HG02763 (cell line): ENCODE measurements at regions not wholly inside any gene's neighbourhood (a gene's known extent, or its start where the extent isn't known, plus 50 kb on each side); places are given as distances from the start of the nearest gene placed in this dataset.
"Not testable (repeated sequence)": the region's sequence is repeated elsewhere in the genome, so short reads cannot be mapped to it uniquely, and the experiment has no call there.

Experiments
- ATAC-seq: cut with Tn5 transposase; IDR thresholded peaks from one replicate; pipeline ENCODE4 v1.9.1; 2021; ENCODE audit warnings: mild to moderate bottlenecking, moderate library complexity; ENCODE audit not compliant: unreplicated experiment

DNA sequence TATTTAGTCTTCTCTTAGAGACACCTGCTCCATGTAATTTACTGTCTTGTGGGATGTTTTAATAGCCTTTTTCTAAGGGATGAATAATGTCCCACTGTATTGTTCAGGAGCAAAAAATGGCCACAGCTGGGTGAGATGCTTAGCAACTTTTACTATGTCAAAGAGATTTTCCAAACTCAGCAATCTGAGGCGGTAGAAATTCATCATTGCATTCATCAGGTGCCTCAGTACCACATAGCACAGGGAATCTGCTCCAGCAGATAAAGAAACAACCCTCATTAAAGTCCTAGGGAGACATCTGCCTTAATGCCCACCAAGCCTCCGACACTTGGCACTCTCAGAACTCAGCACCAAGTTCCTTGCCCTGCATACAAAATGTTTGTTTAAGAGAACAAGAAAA, 266.9 kb downstream of the SIPA1L2 start:
- ATAC-seq, result no peak

DNA sequence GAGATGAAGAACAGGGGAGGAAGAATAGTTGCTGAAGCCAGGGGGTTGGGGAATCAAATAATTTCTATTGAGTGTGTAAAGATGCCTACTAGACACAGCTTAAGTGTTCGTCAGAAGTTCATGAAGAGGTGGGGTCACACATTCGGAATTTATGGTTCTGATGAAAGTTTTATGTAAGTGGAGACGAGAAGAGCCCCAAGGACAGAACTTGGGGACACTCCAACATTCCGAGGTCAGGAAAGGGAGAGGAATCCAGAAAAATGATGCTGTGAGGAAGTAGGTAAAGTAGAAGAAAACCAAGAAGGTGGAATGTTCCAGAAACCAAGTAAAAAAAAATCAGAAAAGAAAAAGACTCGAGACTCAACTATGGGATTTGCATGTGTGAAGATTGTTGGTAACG, 272.5 kb downstream of the SIPA1L2 start:
- no peak for ATAC-seq

DNA sequence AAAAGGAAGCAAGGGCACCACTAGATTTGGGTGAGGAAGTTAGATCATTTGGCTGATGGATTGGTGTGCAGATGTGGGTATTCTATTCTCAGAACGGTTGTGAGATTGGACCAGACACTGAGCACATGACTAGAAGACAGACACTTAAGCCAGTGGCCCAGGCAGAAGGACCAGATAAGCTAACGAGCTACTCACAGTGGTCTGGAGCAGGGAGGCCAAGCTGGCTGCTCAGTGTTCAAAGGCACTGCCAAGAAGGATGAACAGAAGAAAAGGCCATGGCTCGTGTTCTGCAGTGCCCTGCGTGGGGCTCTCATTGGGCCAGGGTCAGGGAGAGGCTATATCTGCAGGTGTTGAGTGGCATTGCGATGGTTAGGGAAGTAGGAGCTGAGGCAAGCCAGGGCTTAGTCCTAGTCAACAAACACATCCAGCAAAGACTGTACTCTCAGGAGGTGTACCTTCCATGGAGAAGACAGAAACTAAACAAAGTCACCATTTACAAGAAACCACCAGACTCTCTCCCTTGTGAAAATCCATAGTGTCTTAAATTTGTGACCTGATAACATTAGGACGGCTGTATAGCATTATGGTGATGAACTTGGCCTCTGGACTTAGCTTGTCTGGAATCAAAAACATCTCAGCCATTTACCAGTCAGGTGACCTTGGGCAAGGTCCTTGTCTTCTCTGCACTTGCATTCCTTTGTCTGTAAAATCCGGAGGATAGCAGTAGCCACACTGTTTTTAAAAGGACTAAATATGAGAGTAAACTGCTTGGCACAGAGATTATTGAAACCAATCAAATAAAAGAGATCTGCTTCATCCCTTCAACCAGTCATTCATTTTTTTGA, 274.5 kb downstream of the SIPA1L2 start:
- ATAC-seq, result no peak

- no peak for ATAC-seq
Measured at GRCh38 chr1:232353001-232353400, 276.9 kb downstream of the SIPA1L2 start.

- no peak for ATAC-seq
Measured at GRCh38 chr1:232352366-232352765, 277.6 kb downstream of the SIPA1L2 start.

DNA sequence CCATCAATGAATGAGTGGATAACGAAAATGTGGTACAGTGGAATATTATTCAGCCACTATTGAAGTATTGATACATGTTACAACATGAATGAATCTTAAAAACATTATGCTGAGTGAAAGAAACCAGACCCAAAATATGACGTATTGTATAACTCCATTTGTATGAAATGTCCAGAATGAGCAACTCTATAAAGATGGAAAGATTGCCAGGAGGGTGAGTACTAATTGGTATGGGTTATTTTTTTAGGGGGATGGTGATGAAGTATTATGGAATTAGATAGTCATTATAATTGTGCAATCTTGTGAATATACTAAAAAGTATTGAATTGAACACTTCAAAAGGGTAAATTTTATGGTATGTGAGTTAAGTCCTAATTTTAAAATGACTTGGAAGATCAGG, 278.6 kb downstream of the SIPA1L2 start:
- ATAC-seq, result no peak

DNA sequence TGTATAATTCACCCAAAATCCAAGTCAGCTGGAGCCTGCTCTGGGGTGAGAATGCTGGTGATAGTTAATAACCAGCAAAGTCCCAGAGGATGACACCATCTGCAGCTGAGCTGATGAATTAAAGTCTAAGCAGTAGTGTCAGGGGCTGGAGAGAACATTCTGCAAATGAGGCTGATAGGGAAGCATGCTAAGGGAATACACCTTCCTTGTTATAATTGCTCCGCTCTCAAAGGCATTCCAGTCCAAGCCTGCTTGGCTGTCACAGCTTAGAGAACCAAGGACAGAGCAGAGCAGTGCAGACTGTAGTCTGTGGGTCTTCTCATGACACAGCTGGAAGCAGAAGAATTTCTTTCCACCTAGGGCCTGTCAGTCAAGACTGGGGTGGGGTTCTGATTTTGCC, 283.1 kb downstream of the SIPA1L2 start:
- no peak for ATAC-seq

GRCh38 chr1:232344791-232345399, 285.0 kb downstream of the SIPA1L2 start:
- no peak for ATAC-seq

- ATAC-seq, result not testable (repeated sequence)
Measured at GRCh38 chr1:232344186-232344585, 285.7 kb downstream of the SIPA1L2 start.

DNA sequence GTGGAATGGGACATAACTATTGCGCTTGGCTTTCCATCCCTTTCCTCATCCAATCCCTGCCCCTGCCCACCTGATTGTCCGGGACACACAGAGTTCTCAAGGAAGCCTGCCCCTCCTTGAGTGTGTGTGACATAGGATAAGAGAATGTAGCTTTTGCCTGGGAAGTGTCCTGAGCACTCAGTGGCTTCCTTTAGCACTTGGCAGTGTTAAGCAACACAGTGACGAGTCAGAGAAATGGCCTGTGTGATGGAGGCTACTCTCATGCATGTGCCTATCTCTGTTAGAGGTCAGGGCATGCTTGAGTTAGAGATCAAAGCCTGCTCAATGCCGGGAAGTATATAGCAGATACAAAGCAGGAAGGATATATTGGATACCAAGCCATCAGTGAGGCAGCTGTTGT, 289.5 kb downstream of the SIPA1L2 start:
- no peak for ATAC-seq

- no peak for ATAC-seq
Measured at GRCh38 chr1:232339073-232339472, 290.9 kb downstream of the SIPA1L2 start.

DNA sequence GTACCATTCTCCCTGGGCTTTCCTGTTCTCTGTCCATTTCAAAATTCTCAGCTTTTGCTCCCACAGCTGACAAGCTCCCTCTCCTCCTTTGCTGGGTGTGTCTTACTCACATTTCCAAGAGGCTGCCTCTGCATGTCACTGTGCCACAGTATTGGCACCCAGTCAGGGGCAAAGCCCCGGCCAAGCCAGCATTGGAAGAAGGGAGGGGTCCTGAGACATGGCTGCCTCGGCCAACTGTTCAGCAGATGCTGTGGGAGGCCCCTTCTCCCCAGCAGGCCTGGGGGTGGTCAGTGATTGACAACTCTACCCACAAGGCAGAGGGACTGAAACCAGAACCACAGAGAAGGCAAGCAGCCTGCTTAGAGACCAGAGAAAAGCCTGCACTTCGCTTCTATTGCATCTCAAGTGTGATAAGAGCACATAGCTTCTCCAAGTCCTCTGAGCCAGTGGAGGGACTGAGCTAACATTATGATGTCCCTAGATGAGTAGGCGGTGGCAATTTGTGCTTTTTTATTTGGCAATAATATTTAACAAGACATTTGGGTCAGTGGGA, 294.1 kb downstream of the SIPA1L2 start:
- ATAC-seq, result no peak

GRCh38 chr1:232335261-232335660, 294.7 kb downstream of the SIPA1L2 start:
- no peak for ATAC-seq

- no peak for ATAC-seq
Measured at GRCh38 chr1:232334811-232335210, 295.1 kb downstream of the SIPA1L2 start.

DNA sequence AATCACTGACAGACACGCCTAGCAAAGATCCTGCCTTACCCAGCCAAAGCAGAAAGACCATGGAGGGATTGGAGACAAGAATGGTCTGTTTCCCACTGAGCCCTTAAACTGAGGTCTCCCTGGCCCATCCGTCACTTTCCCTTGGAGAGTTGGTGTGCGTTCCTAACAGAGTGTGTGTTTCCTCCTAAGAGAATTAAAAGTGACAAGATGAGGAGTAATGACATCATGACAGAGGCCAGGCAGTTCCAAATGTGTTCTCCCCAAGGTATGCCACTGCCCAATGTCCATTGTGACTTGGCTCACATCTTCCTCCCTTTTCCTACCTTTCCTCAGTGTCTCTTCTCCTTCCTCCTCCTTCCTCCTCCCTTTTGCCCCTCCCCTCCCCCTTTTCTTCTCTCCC, 295.7 kb downstream of the SIPA1L2 start:
- no peak for ATAC-seq

DNA sequence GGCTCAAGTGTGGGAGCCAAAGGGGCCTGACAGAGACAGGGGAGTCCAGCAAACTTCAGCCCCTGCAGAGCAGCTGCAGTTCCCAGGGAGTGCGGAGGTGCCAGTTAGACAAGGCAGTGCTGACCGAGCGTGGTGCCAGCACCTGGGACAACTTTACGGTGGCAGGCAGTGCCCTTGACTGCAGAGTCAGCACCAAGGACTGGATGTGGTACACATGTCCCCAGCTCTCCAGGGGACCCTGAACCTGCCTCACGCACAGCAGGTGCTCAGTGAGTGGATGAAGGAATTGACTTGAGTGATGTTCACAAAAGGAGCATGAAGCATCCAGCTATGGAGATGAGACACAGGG, 296.5 kb downstream of the SIPA1L2 start:
- no peak for ATAC-seq

DNA sequence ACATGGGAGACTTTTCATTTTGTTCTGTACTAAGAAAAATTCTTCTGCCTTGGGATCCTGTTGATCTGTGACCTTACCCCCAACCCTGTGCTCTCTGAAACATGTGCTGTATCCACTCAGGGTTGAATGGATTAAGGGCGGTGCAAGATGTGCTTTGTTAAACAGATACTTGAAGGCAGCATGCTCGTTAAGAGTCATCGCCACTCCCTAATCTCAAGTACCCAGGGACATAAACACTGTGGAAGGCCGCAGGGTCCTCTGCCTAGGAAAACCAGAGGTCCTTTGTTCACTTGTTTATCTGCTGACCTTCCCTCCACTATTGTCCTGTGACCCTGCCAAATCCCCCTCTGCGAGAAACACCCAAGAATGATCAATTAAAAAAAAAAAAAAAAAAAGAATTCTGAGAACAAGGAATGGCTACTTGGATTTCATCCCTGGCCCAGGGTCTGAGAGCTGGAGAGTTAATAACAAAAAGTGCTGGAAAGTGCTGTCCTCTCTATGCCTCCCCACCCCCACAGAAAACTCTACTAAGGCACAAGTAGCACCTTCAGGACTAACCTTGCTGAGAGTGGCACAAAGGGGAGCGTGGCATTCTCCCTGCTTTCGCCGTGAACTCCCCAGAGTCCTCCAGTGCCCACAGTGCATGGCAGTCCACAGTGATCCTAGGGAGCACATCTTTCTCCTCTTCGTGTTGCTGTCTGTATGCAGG, 297.1 kb downstream of the SIPA1L2 start:
- ATAC-seq, result not testable (repeated sequence)

GRCh38 chr1:232329103-232329813, 300.7 kb downstream of the SIPA1L2 start:
- no peak for ATAC-seq

DNA sequence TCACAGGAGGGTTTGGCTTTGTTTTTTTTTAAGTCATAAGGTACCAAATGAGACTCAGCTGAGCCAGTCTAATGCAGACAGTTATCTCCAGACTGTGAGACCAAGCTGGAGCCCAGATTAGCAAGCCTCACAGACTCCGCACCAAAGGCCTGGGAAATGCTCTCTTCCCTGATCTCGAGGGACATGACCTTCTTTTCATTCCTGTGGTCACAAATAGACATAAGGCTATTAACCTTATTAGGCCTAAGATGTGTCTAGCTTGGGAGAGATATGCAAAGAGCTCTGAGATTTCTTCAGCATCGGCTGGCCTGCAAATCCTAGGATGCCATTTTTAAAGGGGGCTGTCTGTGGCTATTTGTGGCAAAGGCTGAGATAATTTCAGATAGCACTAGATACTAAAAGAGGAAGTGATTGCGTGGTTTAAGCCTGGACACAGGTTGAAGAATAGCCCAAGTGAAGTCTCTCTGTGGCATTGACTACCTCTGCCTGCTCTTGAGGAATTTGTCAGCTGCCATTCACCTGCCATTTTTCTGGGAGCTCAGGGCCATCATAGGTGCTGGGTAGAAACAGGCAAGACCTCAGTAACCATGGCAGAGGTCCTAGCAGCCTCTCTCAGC, 301.3 kb downstream of the SIPA1L2 start:
- no peak for ATAC-seq

DNA sequence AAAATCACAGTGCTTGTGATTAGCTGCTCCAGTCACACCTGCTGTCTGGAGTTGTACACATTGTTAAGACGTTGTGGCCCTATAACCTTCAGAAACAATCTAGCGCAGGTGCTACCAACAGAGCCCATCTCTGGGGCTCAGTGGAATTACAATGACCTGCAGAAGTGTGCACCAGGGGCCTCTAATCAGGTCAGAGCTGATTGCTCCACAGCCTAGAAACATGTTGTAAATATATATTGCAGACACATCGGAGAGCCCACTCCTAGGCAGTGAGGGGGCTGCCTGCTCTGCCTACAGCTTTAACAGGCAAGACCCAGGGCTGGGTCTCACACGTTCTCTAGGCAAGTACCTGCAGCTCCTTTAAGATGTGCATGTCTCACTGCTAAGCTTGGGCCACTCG, 302.0 kb downstream of the SIPA1L2 start:
- no peak for ATAC-seq

DNA sequence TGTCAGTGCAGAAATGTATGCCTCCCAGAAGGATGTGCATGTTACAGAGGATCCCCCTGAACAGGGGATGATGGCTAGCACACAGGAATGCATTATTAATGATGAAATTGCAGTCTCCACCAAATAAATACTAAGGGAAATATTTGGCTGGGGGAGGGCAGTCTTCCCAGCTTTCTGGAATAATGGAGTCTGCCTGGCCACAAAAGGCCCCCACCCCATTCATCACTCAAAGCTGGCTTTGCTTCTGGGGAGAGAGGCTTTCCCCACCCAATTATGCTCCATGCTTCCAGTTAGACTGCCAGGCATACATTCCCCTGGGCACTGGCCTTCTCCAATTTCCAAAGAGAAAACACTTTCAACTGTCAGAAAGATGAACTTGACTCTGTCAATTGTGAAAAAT, 302.7 kb downstream of the SIPA1L2 start:
- ATAC-seq, result no peak
